Ammon's horn (tissue), 1 donor: ENCODE measurements at regions not wholly inside any gene's neighbourhood (a gene's known extent, or its start where the extent isn't known, plus 50 kb on each side); places are given as distances from the start of the nearest gene placed in this dataset.
"Not testable (repeated sequence)": the region's sequence is repeated elsewhere in the genome, so short reads cannot be mapped to it uniquely, and the experiment has no call there.

Experiments used
- DNase-seq: peaks from one replicate; pipeline ENCODE4 v3.0.0-alpha.2; 2016; ENCODE audit warnings: low spot score

- DNase-seq = no peak
Observed at GRCh38 chr6:4374216-4374615, 238.8 kb upstream of the ECI2 start.

- DNase-seq = no peak
Observed at GRCh38 chr6:4372866-4373265, 237.5 kb upstream of the ECI2 start.

GRCh38 chr6:4371207-4371921, 236.0 kb upstream of the ECI2 start:
- DNase-seq = no peak

- DNase-seq = no peak
Observed at GRCh38 chr6:4370066-4370465, 234.7 kb upstream of the ECI2 start.

GRCh38 chr6:4369616-4370015, 234.2 kb upstream of the ECI2 start:
- no peak for DNase-seq

GRCh38 chr6:4368649-4369048, 233.3 kb upstream of the ECI2 start:
- no peak for DNase-seq

GRCh38 chr6:4367643-4368042, 232.3 kb upstream of the ECI2 start:
- DNase-seq = no peak

GRCh38 chr6:4366635-4367395, 231.4 kb upstream of the ECI2 start:
- DNase-seq = no peak

- no peak for DNase-seq
Observed at GRCh38 chr6:4365686-4366085, 230.3 kb upstream of the ECI2 start.

GRCh38 chr6:4364711-4365110, 229.3 kb upstream of the ECI2 start:
- no peak for DNase-seq

GRCh38 chr6:4364172-4364571, 228.8 kb upstream of the ECI2 start:
- no peak for DNase-seq

GRCh38 chr6:4363656-4364055, 228.3 kb upstream of the ECI2 start:
- no peak for DNase-seq

GRCh38 chr6:4362326-4362725, 227.0 kb upstream of the ECI2 start:
- DNase-seq = no peak

GRCh38 chr6:4360920-4361319, 225.5 kb upstream of the ECI2 start:
- no peak for DNase-seq

- no peak for DNase-seq
Observed at GRCh38 chr6:4359108-4359730, 223.8 kb upstream of the ECI2 start.

GRCh38 chr6:4358414-4359107, 223.2 kb upstream of the ECI2 start:
- peak; percentile 88 for DNase-seq

GRCh38 chr6:4357660-4358152, 222.3 kb upstream of the ECI2 start:
- DNase-seq = not testable (repeated sequence)

GRCh38 chr6:4356899-4357659, 221.7 kb upstream of the ECI2 start:
- no peak for DNase-seq

- no peak for DNase-seq
Observed at GRCh38 chr6:4355241-4355640, 219.9 kb upstream of the ECI2 start.

- no peak for DNase-seq
Observed at GRCh38 chr6:4354181-4354580, 218.8 kb upstream of the ECI2 start.

- no peak for DNase-seq
Observed at GRCh38 chr6:4352731-4353130, 217.4 kb upstream of the ECI2 start.

- no peak for DNase-seq
Observed at GRCh38 chr6:4352322-4352669, 216.9 kb upstream of the ECI2 start.
